WERI-Rb-1 (cell line): ENCODE measurements at regions not wholly inside any gene's neighbourhood (a gene's known extent, or its start where the extent isn't known, plus 50 kb on each side); places are given as distances from the start of the nearest gene placed in this dataset.

Experiments used
- DNase-seq: peaks from one replicate; pipeline ENCODE4 v3.0.0-alpha.2; 2020
- H3K27ac ChIP-seq: fragments of 250-450 bp; sonication (Bioruptor Pico); 2 replicates; pipeline ENCODE4 v1.5.1; 2020; ENCODE audit warnings: mild to moderate bottlenecking, moderate library complexity
- H3K27me3 ChIP-seq: fragments of 250-450 bp; sonication (Bioruptor Pico); 2 replicates; pipeline ENCODE4 v1.5.1; 2021; ENCODE audit warnings: mild to moderate bottlenecking, low read depth, moderate library complexity; ENCODE audit not compliant: insufficient read depth, severe bottlenecking
- H3K36me3 ChIP-seq: fragments of 250-450 bp; sonication (Bioruptor Pico); 2 replicates; pipeline ENCODE4 v1.5.1; 2020; ENCODE audit warnings: mild to moderate bottlenecking, moderate library complexity
- H3K4me3 ChIP-seq: 2 replicates; pipeline ENCODE4 v1.5.1; 2011; ENCODE audit warnings: low read depth, mild to moderate bottlenecking, control low read depth, low read length
- H3K9me3 ChIP-seq: fragments of 250-450 bp; sonication (Bioruptor Pico); 2 replicates; pipeline ENCODE4 v1.5.1; 2021; ENCODE audit warnings: mild to moderate bottlenecking, moderate library complexity; ENCODE audit not compliant: severe bottlenecking
- TF ChIP-seq, protein P1 (sequence below): IDR thresholded peaks from 2 replicates; pipeline ENCODE4 v1.5.1; 2011; ENCODE audit warnings: low read depth, mild to moderate bottlenecking, control low read depth, inconsistent platforms, low read length

DNA sequence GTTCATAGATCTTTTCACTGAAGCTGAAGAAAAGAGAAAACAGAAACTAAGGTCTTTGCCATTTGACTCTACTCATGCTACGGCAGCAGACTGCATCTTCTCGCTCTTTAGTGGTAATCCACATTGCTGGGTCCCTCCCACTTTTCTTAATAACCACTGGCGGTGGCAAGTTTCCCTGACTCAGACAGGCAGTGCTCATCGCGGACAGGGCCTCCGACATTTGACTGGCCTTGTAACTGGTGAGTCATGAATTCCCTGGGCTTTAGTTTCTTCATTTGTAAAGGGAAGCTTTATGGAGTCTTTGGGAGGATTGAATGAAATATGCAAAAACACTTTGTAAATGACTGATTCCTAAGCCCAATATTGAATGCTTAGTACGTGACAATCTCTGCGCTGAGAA is 238.2 kb upstream of the RBBP8 start:
- H3K36me3 ChIP-seq, result no peaks in the 10 kb centered on the region
- peaks cover 72% of the 10 kb centered on the region for H3K27me3 ChIP-seq
- H3K9me3 ChIP-seq, result no peaks in the 10 kb centered on the region
- no peak overlapping the region for H3K4me3 ChIP-seq
- TF ChIP-seq, protein P1, sequence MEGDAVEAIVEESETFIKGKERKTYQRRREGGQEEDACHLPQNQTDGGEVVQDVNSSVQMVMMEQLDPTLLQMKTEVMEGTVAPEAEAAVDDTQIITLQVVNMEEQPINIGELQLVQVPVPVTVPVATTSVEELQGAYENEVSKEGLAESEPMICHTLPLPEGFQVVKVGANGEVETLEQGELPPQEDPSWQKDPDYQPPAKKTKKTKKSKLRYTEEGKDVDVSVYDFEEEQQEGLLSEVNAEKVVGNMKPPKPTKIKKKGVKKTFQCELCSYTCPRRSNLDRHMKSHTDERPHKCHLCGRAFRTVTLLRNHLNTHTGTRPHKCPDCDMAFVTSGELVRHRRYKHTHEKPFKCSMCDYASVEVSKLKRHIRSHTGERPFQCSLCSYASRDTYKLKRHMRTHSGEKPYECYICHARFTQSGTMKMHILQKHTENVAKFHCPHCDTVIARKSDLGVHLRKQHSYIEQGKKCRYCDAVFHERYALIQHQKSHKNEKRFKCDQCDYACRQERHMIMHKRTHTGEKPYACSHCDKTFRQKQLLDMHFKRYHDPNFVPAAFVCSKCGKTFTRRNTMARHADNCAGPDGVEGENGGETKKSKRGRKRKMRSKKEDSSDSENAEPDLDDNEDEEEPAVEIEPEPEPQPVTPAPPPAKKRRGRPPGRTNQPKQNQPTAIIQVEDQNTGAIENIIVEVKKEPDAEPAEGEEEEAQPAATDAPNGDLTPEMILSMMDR, result no peak
- H3K27ac ChIP-seq, result no peak overlapping the region
- DNase-seq, result no peak

DNA sequence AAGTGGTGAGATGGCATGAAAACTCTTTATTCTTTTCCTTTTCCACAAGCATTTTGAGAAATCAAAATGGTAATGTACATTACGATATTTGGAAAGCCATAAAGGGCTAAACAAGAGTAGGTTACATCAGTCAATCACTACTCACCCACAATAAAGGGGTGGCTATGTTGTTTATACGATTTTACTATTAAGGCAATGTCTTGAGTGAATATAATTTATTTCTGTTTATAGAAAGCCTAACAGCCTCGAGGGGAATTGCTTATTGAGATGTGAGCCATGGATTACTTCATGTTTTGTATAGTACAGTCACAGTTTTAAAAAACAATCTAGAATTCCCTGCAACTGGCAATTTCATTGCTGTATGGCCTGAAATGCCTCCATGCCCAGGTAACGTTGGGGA is 237.5 kb upstream of the RBBP8 start:
- H3K9me3 ChIP-seq, result no peaks in the 10 kb centered on the region
- peaks cover 66% of the 10 kb centered on the region for H3K27me3 ChIP-seq
- H3K4me3 ChIP-seq, result no peak overlapping the region
- no peaks in the 10 kb centered on the region for H3K36me3 ChIP-seq
- DNase-seq, result no peak
- no peak overlapping the region for H3K27ac ChIP-seq
- TF ChIP-seq, protein P1, result no peak

DNA sequence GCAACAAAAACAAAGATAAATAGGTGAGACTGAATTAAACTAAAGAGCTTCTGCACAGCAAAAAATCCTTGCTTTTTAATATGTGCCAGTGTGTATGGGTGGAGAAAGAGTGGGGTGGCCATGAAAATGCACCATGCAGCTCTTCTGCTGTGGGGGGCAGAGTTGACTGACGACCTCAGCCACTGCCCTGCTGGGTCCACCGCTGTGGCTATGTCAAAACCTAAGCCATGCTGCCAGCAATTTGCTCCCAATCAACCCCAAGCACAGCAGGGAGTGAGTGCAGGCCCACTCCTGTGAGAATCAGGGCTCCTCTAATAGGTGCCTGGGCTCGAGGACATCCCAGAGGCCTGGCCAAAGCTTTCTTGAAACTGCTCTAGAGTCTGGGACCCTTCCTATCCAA is 235.6 kb upstream of the RBBP8 start:
- TF ChIP-seq, protein P1, result no peak
- H3K4me3 ChIP-seq, result no peak overlapping the region
- H3K36me3 ChIP-seq, result no peaks in the 10 kb centered on the region
- peaks cover 59% of the 10 kb centered on the region for H3K27me3 ChIP-seq
- no peak overlapping the region for H3K27ac ChIP-seq
- H3K9me3 ChIP-seq, result no peaks in the 10 kb centered on the region
- no peak for DNase-seq

DNA sequence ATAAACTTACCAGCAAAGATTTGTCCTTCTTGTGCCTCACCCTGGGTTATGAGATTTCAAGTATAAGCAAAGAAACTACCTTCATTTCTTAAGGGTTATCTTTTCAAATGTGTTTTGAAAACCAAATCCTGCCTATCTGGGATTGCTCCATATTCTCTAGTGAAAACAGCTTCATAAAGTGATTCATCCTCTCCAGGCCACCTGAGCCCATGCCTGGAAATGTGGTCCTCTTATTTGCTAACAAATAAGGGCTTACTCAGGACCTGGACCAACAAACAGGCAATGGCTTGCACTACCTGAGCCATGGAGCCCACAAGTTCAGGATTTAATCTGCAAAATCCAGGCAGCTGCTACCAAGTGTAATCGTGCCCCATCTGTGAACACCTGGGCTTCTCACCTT is 234.4 kb upstream of the RBBP8 start:
- Histone ChIP-seq H3K4me3 (no peak overlapping the region), H3K27ac (no peak overlapping the region), H3K9me3 (no peaks in the 10 kb centered on the region), H3K27me3 (peaks cover 49% of the 10 kb centered on the region), H3K36me3 (no peaks in the 10 kb centered on the region)
- no peak for DNase-seq
- TF ChIP-seq, protein P1, result no peak

DNA sequence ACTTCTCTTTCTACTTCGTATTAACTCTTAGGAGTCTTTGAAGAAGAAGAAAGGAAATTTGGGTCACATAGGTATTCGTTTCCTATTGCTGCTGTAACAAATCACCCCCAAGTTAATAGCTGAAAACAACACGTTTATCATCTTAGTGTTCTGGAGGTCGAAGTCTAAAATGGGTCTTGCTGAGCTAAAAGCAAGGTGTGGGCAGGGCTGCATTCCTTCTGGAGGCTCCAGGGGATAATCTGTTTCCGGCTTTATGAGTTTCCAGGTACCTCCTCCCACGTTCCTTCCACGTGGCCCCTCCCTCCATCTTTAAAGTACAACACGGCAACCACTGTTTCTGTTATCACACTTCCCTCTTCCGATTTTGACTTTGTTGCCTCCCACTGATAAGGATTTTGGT is 233.5 kb upstream of the RBBP8 start:
- Histone ChIP-seq H3K4me3 (no peak overlapping the region), H3K36me3 (no peaks in the 10 kb centered on the region), H3K9me3 (no peaks in the 10 kb centered on the region), H3K27me3 (peaks cover 40% of the 10 kb centered on the region), H3K27ac (no peak overlapping the region)
- TF ChIP-seq, protein P1, result no peak
- no peak for DNase-seq

DNA sequence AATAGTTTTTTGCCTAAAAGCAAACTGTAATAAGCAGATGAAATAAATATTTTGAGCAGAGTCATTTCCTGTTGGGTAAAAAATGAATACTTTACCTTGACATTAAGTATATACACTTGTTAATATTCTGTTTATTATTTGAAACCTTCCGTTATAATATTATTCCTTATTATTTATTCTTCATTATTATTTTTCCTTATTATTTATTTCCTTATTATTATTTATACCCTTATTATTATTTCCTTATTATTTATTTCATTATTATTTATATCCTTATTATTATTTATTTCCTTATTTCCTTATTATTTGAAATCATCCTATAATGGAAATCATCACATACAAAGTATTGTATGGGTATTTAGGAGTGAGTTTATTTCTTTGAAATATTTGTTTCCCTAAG is 232.2 kb upstream of the RBBP8 start:
- DNase-seq, result no peak
- H3K36me3 ChIP-seq, result no peaks in the 10 kb centered on the region

More for the DNA sequence above, 232.2 kb upstream of the RBBP8 start:
- Histone ChIP-seq H3K9me3 (no peaks in the 10 kb centered on the region), H3K4me3 (no peak overlapping the region), H3K27ac (no peak overlapping the region), H3K27me3 (peaks cover 30% of the 10 kb centered on the region)
- TF ChIP-seq, protein P1, result no peak
